Peyer's patch (tissue), 4 donors: ENCODE measurements at regions not wholly inside any gene's neighbourhood (a gene's known extent, or its start where the extent isn't known, plus 50 kb on each side); places are given as distances from the start of the nearest gene placed in this dataset.

Experiments
- DNase-seq, 3 donors: peaks; one replicate each; pipeline ENCODE4 v3.0.0-alpha.2; 2017 to 2019
- H3K27ac ChIP-seq, 4 donors: fragments of 200-600 bp; sonication (generic); one replicate each; pipeline ENCODE4 v1.5.1; 2016 to 2019
- H3K27me3 ChIP-seq, 2 donors: fragments of 200-600 bp; sonication (generic); one replicate each; pipeline ENCODE4 v1.5.1; 2019
- H3K36me3 ChIP-seq, 3 donors: fragments of 200-600 bp; sonication (generic); one replicate each; pipeline ENCODE4 v1.5.1; 2016 to 2019
- H3K4me1 ChIP-seq, 4 donors: fragments of 200-600 bp; sonication (generic); one replicate each; pipeline ENCODE4 v1.5.1; 2016 to 2019
- H3K4me3 ChIP-seq, 4 donors: fragments of 200-600 bp; sonication (generic); 1 replicate in 3 of 4; 2 replicates in 1 of 4; pipeline ENCODE4 v1.5.1; 2016 to 2019; ENCODE audit warnings: mild to moderate bottlenecking in 1 of 4
- H3K9me3 ChIP-seq, 4 donors: fragments of 200-600 bp; sonication (generic); one replicate each; pipeline ENCODE4 v1.5.1; 2016 to 2019; ENCODE audit warnings: mild to moderate bottlenecking in 1 of 4
- CTCF ChIP-seq, 6 experiments: fragments of 450-650 bp in 4 of 6; fragments of 200-600 bp in 2 of 6; sonication (generic) in 1 of 6; IDR thresholded peaks; one replicate each; pipeline ENCODE4 v1.5.1; 2017 to 2019; ENCODE audit warnings: antibody characterized with exemption in 6 of 6, mild to moderate bottlenecking in 3 of 6, moderate library complexity in 1 of 6
- POLR2A ChIP-seq, 2 donors: fragments of 450-650 bp; IDR thresholded peaks; one replicate each; pipeline ENCODE4 v1.5.1; 2017; ENCODE audit warnings: antibody characterized with exemption in 2 of 2, mild to moderate bottlenecking in 2 of 2, moderate library complexity in 2 of 2

- Histone ChIP-seq H3K4me1 (no peaks in the 10 kb centered on the region), H3K9me3 (no peaks in the 10 kb centered on the region)
- TF ChIP-seq POLR2A (IDR thresholded peaks at IDR 0.05) (no peak), CTCF (IDR thresholded peaks at IDR 0.05) (no peak)
Measured at GRCh38 chr7:132647311-132647710, 71.0 kb upstream of the PLXNA4 start.

GRCh38 chr7:132646052-132646451, 69.8 kb upstream of the PLXNA4 start:
- Histone ChIP-seq H3K27me3 (no peaks in the 10 kb centered on the region), H3K4me3 (no peak overlapping the region), H3K27ac (no peak overlapping the region), H3K9me3 (no peaks in the 10 kb centered on the region), H3K4me1 (no peaks in the 10 kb centered on the region), H3K36me3 (no peaks in the 10 kb centered on the region)
- no peak for TF ChIP-seq CTCF (IDR thresholded peaks at IDR 0.05)
- DNase-seq = no peak

More at GRCh38 chr7:132647311-132647710, 71.0 kb upstream of the PLXNA4 start:
- no peak overlapping the region for H3K27ac ChIP-seq
- H3K36me3 ChIP-seq = no peaks in the 10 kb centered on the region
- DNase-seq = no peak
- H3K4me3 ChIP-seq = no peak overlapping the region
- no peaks in the 10 kb centered on the region for H3K27me3 ChIP-seq

GRCh38 chr7:132643302-132643701, 67.0 kb upstream of the PLXNA4 start:
- TF ChIP-seq CTCF (IDR thresholded peaks at IDR 0.05) = no peak
- no peak for TF ChIP-seq POLR2A (IDR thresholded peaks at IDR 0.05)

GRCh38 chr7:132641238-132641637, 65.0 kb upstream of the PLXNA4 start:
- Histone ChIP-seq H3K4me3 (no peak overlapping the region), H3K4me1 (no peaks in the 10 kb centered on the region), H3K36me3 (no peaks in the 10 kb centered on the region), H3K27me3 (no peaks in the 10 kb centered on the region), H3K27ac (no peak overlapping the region), H3K9me3 (no peaks in the 10 kb centered on the region)
- TF ChIP-seq POLR2A (IDR thresholded peaks at IDR 0.05) (no peak), CTCF (IDR thresholded peaks at IDR 0.05) (no peak)
- DNase-seq = no peak

More at GRCh38 chr7:132643302-132643701, 67.0 kb upstream of the PLXNA4 start:
- H3K4me3 ChIP-seq = no peak overlapping the region
- no peaks in the 10 kb centered on the region for H3K4me1 ChIP-seq
- DNase-seq = no peak
- no peaks in the 10 kb centered on the region for H3K36me3 ChIP-seq
- H3K27ac ChIP-seq = no peak overlapping the region
- no peaks in the 10 kb centered on the region for H3K27me3 ChIP-seq
- H3K9me3 ChIP-seq = no peaks in the 10 kb centered on the region

GRCh38 chr7:132639983-132640382, 63.7 kb upstream of the PLXNA4 start:
- Histone ChIP-seq H3K9me3 (no peaks in the 10 kb centered on the region), H3K27me3 (no peaks in the 10 kb centered on the region), H3K4me1 (no peaks in the 10 kb centered on the region), H3K27ac (no peak overlapping the region), H3K36me3 (no peaks in the 10 kb centered on the region), H3K4me3 (no peak overlapping the region)
- no peak for TF ChIP-seq POLR2A (IDR thresholded peaks at IDR 0.05)
- TF ChIP-seq CTCF (IDR thresholded peaks at IDR 0.05) = no peak
- no peak for DNase-seq

GRCh38 chr7:132638000-132638399, 61.7 kb upstream of the PLXNA4 start:
- Histone ChIP-seq H3K9me3 (no peaks in the 10 kb centered on the region), H3K27ac (no peak overlapping the region), H3K4me3 (no peak overlapping the region), H3K27me3 (no peaks in the 10 kb centered on the region), H3K36me3 (no peaks in the 10 kb centered on the region), H3K4me1 (no peaks in the 10 kb centered on the region)
- no peak for DNase-seq
- no peak for TF ChIP-seq POLR2A (IDR thresholded peaks at IDR 0.05)
- no peak for TF ChIP-seq CTCF (IDR thresholded peaks at IDR 0.05)
